Panc1 (cell line): ENCODE measurements at regions not wholly inside any gene's neighbourhood (a gene's known extent, or its start where the extent isn't known, plus 50 kb on each side); places are given as distances from the start of the nearest gene placed in this dataset.

Experiments used
- ATAC-seq: fragments of 200-7000 bp; cut with Tn5 transposase; 2 replicates; pipeline ENCODE4 v1.9.1; 2020; ENCODE audit warnings: mild to moderate bottlenecking, moderate library complexity
- BruUV-seq: library from RNA; stranded (reverse); fragments of 400-500 nt; replicated peaks from 2 replicates; lab custom pipeline; 2021; lab: Mats Ljungman, UMichigan
- CTCF ChIA-PET: fragments of 300-600 bp; sonication (Branson Sonifier 250); formaldehyde crosslinking; loops from one replicate; lab custom pipeline; 2022; ENCODE audit warnings: antibody characterized with exemption; lab: Charles Lee
- POLR2A ChIA-PET: fragments of 300-600 bp; sonication (Branson Sonifier 250); formaldehyde crosslinking; loops from one replicate; lab custom pipeline; 2022; ENCODE audit warnings: antibody characterized with exemption; lab: Charles Lee
- DNase-seq: peaks from one replicate; pipeline ENCODE4 v3.0.0-alpha.2; 2010; ENCODE audit warnings: low read depth, low spot score
- H3K27ac ChIP-seq: 2 replicates; pipeline ENCODE4 v1.5.1; 2011; ENCODE audit warnings: mild to moderate bottlenecking, low read length, inconsistent platforms
- H3K27me3 ChIP-seq: fragments of 200-500 bp; sonication (Bioruptor generic); 2 replicates; pipeline ENCODE4 v1.6.0; 2014; ENCODE audit warnings: low read length, inconsistent platforms; ENCODE audit not compliant: control insufficient read depth, insufficient read depth
- H3K36me3 ChIP-seq: fragments of 200-500 bp; sonication (Bioruptor generic); 2 replicates; pipeline ENCODE4 v1.5.1; 2014; ENCODE audit warnings: inconsistent platforms, mild to moderate bottlenecking, low read length, moderate library complexity; ENCODE audit not compliant: control insufficient read depth, insufficient read depth
- H3K4me1 ChIP-seq: 2 replicates; pipeline ENCODE4 v1.5.1; 2011; ENCODE audit warnings: inconsistent platforms, mild to moderate bottlenecking, low read length, moderate library complexity; ENCODE audit not compliant: control insufficient read depth, insufficient read depth
- H3K4me3 ChIP-seq, 2 experiments: 2 replicates each; pipeline ENCODE4 v1.5.1; 2011 to 2012; ENCODE audit warnings: low read depth in 2 of 2, low read length in 2 of 2, mild to moderate bottlenecking in 2 of 2, inconsistent platforms in 1 of 2, moderate library complexity in 1 of 2
- H3K9me3 ChIP-seq: fragments of 200-500 bp; sonication (Bioruptor generic); 2 replicates; pipeline ENCODE4 v1.5.1; 2014; ENCODE audit warnings: low read depth, mild to moderate bottlenecking, inconsistent platforms, low read length, moderate library complexity; ENCODE audit not compliant: control insufficient read depth, insufficient read depth
- POLR2AphosphoS5 ChIP-seq: IDR thresholded peaks from 2 replicates; pipeline ENCODE4 v1.6.1; 2012; ENCODE audit warnings: mild to moderate bottlenecking, low read depth, low read length, moderate library complexity
- SIN3A ChIP-seq: IDR thresholded peaks from 2 replicates; pipeline ENCODE4 v1.6.1; 2012; ENCODE audit warnings: low read depth, mild to moderate bottlenecking, low read length, moderate library complexity, borderline replicate concordance; ENCODE audit not compliant: insufficient read depth
- TCF7L2 ChIP-seq: IDR thresholded peaks from 2 replicates; pipeline ENCODE4 v1.6.1; 2011; ENCODE audit warnings: mild to moderate bottlenecking, low read depth, low read length, inconsistent platforms
- in situ Hi-C: cut with HindIII; loops from 2 replicates; pipeline ENCODE4 v1.10.0; 2016; ENCODE audit warnings: low sequenced_read_pairs, low pct_unique_long_range_greater_than_20kb
- intact Hi-C: fragments of 100-400 bp; cut with micrococcal nuclease; formaldehyde crosslinking; loops from one replicate; pipeline ENCODE4 v1.10.0; 2022; ENCODE audit not compliant: unreplicated experiment
- TF ChIP-seq, protein P1 (sequence below): fragments of 450-650 bp; IDR thresholded peaks from 2 replicates; pipeline ENCODE4 v1.5.1; 2017; ENCODE audit warnings: mild to moderate bottlenecking
- TF ChIP-seq, protein P2 (sequence below), 2 experiments: IDR thresholded peaks; 2 replicates each; pipeline ENCODE4 v1.6.1; 2011 to 2012; ENCODE audit warnings: low read depth in 2 of 2, control low read depth in 1 of 2, low read length in 1 of 2, mild to moderate bottlenecking in 1 of 2, moderate library complexity in 1 of 2; ENCODE audit not compliant: insufficient read depth in 1 of 2

DNA sequence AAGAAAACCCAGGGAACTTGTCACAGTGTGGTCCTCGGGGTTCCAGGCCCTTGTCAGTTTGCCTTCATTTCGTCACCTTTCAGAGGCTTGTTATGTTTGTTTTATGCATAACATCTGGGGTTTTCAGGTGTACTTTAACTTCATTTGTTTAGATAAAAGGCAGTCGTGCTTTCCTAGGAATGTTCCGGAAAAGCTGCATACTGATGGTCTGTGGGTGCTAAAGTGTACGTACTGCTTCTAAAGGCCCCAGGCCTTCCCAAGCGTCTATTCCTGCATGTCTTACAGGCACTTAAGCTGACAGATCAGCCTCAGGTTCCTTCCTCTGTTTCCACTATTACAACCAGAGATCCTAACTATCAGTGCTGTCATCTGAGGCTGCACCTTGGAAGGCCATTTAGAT lies 95.6 kb upstream of the ANKH start:
- DNase-seq = no peak
- Histone ChIP-seq H3K4me1 (no peaks in the 10 kb centered on the region), H3K27ac (no peak overlapping the region), H3K4me3 (no peak overlapping the region), H3K36me3 (no peaks in the 10 kb centered on the region), H3K9me3 (no peaks in the 10 kb centered on the region), H3K27me3 (no peaks in the 10 kb centered on the region)
- in situ Hi-C loops = no loop called here
- TF ChIP-seq TCF7L2 (no peak), SIN3A (no peak), POLR2AphosphoS5 (no peak)
- TF ChIP-seq, protein P1, sequence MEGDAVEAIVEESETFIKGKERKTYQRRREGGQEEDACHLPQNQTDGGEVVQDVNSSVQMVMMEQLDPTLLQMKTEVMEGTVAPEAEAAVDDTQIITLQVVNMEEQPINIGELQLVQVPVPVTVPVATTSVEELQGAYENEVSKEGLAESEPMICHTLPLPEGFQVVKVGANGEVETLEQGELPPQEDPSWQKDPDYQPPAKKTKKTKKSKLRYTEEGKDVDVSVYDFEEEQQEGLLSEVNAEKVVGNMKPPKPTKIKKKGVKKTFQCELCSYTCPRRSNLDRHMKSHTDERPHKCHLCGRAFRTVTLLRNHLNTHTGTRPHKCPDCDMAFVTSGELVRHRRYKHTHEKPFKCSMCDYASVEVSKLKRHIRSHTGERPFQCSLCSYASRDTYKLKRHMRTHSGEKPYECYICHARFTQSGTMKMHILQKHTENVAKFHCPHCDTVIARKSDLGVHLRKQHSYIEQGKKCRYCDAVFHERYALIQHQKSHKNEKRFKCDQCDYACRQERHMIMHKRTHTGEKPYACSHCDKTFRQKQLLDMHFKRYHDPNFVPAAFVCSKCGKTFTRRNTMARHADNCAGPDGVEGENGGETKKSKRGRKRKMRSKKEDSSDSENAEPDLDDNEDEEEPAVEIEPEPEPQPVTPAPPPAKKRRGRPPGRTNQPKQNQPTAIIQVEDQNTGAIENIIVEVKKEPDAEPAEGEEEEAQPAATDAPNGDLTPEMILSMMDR = no peak
- TF ChIP-seq, protein P2, sequence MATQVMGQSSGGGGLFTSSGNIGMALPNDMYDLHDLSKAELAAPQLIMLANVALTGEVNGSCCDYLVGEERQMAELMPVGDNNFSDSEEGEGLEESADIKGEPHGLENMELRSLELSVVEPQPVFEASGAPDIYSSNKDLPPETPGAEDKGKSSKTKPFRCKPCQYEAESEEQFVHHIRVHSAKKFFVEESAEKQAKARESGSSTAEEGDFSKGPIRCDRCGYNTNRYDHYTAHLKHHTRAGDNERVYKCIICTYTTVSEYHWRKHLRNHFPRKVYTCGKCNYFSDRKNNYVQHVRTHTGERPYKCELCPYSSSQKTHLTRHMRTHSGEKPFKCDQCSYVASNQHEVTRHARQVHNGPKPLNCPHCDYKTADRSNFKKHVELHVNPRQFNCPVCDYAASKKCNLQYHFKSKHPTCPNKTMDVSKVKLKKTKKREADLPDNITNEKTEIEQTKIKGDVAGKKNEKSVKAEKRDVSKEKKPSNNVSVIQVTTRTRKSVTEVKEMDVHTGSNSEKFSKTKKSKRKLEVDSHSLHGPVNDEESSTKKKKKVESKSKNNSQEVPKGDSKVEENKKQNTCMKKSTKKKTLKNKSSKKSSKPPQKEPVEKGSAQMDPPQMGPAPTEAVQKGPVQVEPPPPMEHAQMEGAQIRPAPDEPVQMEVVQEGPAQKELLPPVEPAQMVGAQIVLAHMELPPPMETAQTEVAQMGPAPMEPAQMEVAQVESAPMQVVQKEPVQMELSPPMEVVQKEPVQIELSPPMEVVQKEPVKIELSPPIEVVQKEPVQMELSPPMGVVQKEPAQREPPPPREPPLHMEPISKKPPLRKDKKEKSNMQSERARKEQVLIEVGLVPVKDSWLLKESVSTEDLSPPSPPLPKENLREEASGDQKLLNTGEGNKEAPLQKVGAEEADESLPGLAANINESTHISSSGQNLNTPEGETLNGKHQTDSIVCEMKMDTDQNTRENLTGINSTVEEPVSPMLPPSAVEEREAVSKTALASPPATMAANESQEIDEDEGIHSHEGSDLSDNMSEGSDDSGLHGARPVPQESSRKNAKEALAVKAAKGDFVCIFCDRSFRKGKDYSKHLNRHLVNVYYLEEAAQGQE (IDR thresholded peaks at IDR 0.05; ENCODE audit: insufficient read depth in 1 of 2, low read depth in 2 of 2, low read length in 1 of 2) = no peak
- intact Hi-C loops = no loop called here
- no TSS peak for BruUV-seq
- ChIA-PET POLR2A (no interaction called here), CTCF (no interaction called here)
- ATAC-seq = no peak

DNA sequence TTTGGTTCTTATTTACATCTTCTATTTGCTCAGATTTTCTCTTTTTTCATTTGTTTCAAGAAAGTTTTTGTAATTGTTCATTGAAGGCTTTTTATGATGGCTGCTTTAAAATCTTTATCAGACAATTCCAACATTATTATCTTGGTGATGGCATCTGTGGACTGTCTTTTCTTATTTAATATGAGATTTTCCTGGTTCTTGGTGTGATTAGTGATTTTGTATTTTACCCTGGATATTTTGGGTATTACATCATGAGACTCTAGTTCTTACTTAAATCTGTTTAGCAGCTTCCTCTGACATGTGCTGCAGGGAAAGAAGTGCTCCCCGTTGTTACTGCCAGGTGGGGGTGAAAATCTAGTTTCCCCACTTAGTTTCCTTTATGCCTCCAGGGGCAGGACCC lies 94.2 kb upstream of the ANKH start:
- Histone ChIP-seq H3K27ac (no peak overlapping the region), H3K36me3 (no peaks in the 10 kb centered on the region), H3K4me3 (no peak overlapping the region), H3K4me1 (no peaks in the 10 kb centered on the region), H3K9me3 (no peaks in the 10 kb centered on the region), H3K27me3 (no peaks in the 10 kb centered on the region)
- BruUV-seq = no TSS peak
- ATAC-seq = no peak
- no peak for TF ChIP-seq POLR2AphosphoS5
- ChIA-PET CTCF (no interaction called here), POLR2A (interaction anchor here (0.6 kb wide), 1 partner anchor 52 kb away, joined by 11 read pairs; no protein-coding TSS in a partner anchor)
- in situ Hi-C loops (no loop called here), intact Hi-C loops (no loop called here)
- no peak for DNase-seq

DNA sequence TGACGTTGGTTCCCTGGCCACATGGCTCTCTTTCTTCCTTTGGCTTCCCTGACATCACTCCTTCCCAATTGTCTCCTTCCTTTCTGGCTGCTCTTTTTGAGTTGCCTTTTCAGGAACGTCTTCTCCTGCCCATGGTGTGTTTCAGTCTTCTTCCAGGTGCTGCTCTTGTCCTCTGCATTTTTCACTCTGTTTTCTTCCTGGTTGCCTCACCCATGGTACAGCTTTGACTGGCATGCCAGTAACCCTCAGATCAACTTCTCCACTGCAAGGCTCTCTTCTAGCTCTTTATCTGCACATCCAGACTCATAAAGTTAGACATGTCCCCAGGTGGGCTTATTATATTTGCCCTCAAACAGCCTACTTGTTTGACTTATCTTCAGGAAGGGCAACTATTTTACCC lies 91.0 kb upstream of the ANKH start:
- Histone ChIP-seq H3K27me3 (no peaks in the 10 kb centered on the region), H3K4me1 (no peaks in the 10 kb centered on the region), H3K27ac (no peak overlapping the region), H3K9me3 (no peaks in the 10 kb centered on the region), H3K36me3 (no peaks in the 10 kb centered on the region), H3K4me3 (no peak overlapping the region)
- ATAC-seq (no peak), DNase-seq (no peak)
- intact Hi-C loops (no loop called here), in situ Hi-C loops (no loop called here)
- POLR2A ChIA-PET = no interaction called here
- CTCF ChIA-PET = no interaction called here
- no peak for TF ChIP-seq TCF7L2
- TF ChIP-seq, protein P1 = no peak
- no peak for TF ChIP-seq POLR2AphosphoS5
- TF ChIP-seq, protein P2 (IDR thresholded peaks at IDR 0.05; ENCODE audit: insufficient read depth in 1 of 2, low read depth in 2 of 2, low read length in 1 of 2) = no peak
- TF ChIP-seq SIN3A = no peak
- no TSS peak for BruUV-seq
